Right atrium auricular region (tissue), 2 donors: ENCODE measurements at regions not wholly inside any gene's neighbourhood (a gene's known extent, or its start where the extent isn't known, plus 50 kb on each side); places are given as distances from the start of the nearest gene placed in this dataset.

Source experiments
- DNase-seq: peaks from one replicate; pipeline ENCODE4 v3.0.0-alpha.2; 2019; ENCODE audit warnings: low spot score
- H3K27ac ChIP-seq, 2 donors: fragments of 200-600 bp; sonication (generic); 1 replicate in 1 of 2; 2 replicates in 1 of 2; pipeline ENCODE4 v1.5.1; 2016 to 2019
- H3K27me3 ChIP-seq, 2 donors: fragments of 200-600 bp; sonication (generic); one replicate each; pipeline versions ENCODE4 v1.5.1 to v1.6.0; 2017 to 2019
- H3K36me3 ChIP-seq: fragments of 200-600 bp; sonication (generic); one replicate; pipeline ENCODE4 v1.5.1; 2016
- H3K4me1 ChIP-seq, 2 donors: fragments of 200-600 bp; sonication (generic); one replicate each; pipeline versions ENCODE4 v1.5.1 to v1.6.0; 2017 to 2019
- H3K4me3 ChIP-seq, 2 donors: fragments of 200-600 bp; sonication (generic); 1 replicate in 1 of 2; 2 replicates in 1 of 2; pipeline ENCODE4 v1.5.1; 2017 to 2019; ENCODE audit warnings: mild to moderate bottlenecking in 1 of 2, moderate library complexity in 1 of 2
- H3K9me3 ChIP-seq, 2 donors: fragments of 200-600 bp; sonication (generic); one replicate each; pipeline ENCODE4 v1.5.1; 2019
- CTCF ChIP-seq, 2 donors: fragments of 200-600 bp; sonication (generic); IDR thresholded peaks; one replicate each; pipeline ENCODE4 v1.5.1; 2019; ENCODE audit warnings: antibody characterized with exemption in 2 of 2

GRCh38 chr13:44697058-44697457 lies 120.9 kb upstream of the TSC22D1 start:
- Histone ChIP-seq H3K4me1 (peaks cover 0 to 18% of the 10 kb centered on the region in 2 donors), H3K27ac (no peak overlapping the region), H3K4me3 (no peak overlapping the region), H3K9me3 (no peaks in the 10 kb centered on the region), H3K36me3 (no peaks in the 10 kb centered on the region), H3K27me3 (no peaks in the 10 kb centered on the region)
- TF ChIP-seq CTCF (IDR thresholded peaks at IDR 0.05), result no peak
- DNase-seq, result no peak

- no peak for DNase-seq
- Histone ChIP-seq H3K36me3 (no peaks in the 10 kb centered on the region), H3K27ac (no peak overlapping the region), H3K4me1 (peaks cover 0 to 18% of the 10 kb centered on the region in 2 donors), H3K9me3 (no peaks in the 10 kb centered on the region), H3K4me3 (no peak overlapping the region), H3K27me3 (no peaks in the 10 kb centered on the region)
- no peak for TF ChIP-seq CTCF (IDR thresholded peaks at IDR 0.05)
Measured at GRCh38 chr13:44695520-44695919, 119.4 kb upstream of the TSC22D1 start.

GRCh38 chr13:44694842-44695241 lies 118.7 kb upstream of the TSC22D1 start:
- no peak overlapping the region for H3K27ac ChIP-seq
- H3K36me3 ChIP-seq, result no peaks in the 10 kb centered on the region
- H3K9me3 ChIP-seq, result no peaks in the 10 kb centered on the region
- no peaks in the 10 kb centered on the region for H3K27me3 ChIP-seq
- peaks cover 0 to 18% of the 10 kb centered on the region in 2 donors for H3K4me1 ChIP-seq
- DNase-seq, result no peak
- no peak for TF ChIP-seq CTCF (IDR thresholded peaks at IDR 0.05)
- no peak overlapping the region for H3K4me3 ChIP-seq

GRCh38 chr13:44694291-44694690 lies 118.2 kb upstream of the TSC22D1 start:
- H3K27me3 ChIP-seq, result no peaks in the 10 kb centered on the region
- no peak for TF ChIP-seq CTCF (IDR thresholded peaks at IDR 0.05)
- no peak overlapping the region for H3K27ac ChIP-seq
- H3K36me3 ChIP-seq, result no peaks in the 10 kb centered on the region
- H3K4me3 ChIP-seq, result no peak overlapping the region
- H3K9me3 ChIP-seq, result no peaks in the 10 kb centered on the region
- DNase-seq, result no peak
- peaks cover 0 to 21% of the 10 kb centered on the region in 2 donors for H3K4me1 ChIP-seq

- DNase-seq, result no peak
- peaks cover 0 to 30% of the 10 kb centered on the region in 2 donors for H3K4me1 ChIP-seq
- H3K36me3 ChIP-seq, result no peaks in the 10 kb centered on the region
- no peak overlapping the region for H3K27ac ChIP-seq
- no peaks in the 10 kb centered on the region for H3K27me3 ChIP-seq
- TF ChIP-seq CTCF (IDR thresholded peaks at IDR 0.05), result no peak
- H3K4me3 ChIP-seq, result no peak overlapping the region
- no peaks in the 10 kb centered on the region for H3K9me3 ChIP-seq
Measured at GRCh38 chr13:44693156-44693764, 117.1 kb upstream of the TSC22D1 start.

- Histone ChIP-seq H3K27ac (no peak overlapping the region), H3K27me3 (no peaks in the 10 kb centered on the region), H3K9me3 (no peaks in the 10 kb centered on the region), H3K36me3 (no peaks in the 10 kb centered on the region), H3K4me1 (peaks cover 0 to 35% of the 10 kb centered on the region in 2 donors), H3K4me3 (no peak overlapping the region)
- TF ChIP-seq CTCF (IDR thresholded peaks at IDR 0.05), result no peak
- DNase-seq, result no peak
Measured at GRCh38 chr13:44692173-44692713, 116.1 kb upstream of the TSC22D1 start.
